Keratinocyte (primary cell): ENCODE measurements at regions not wholly inside any gene's neighbourhood (a gene's known extent, or its start where the extent isn't known, plus 50 kb on each side); places are given as distances from the start of the nearest gene placed in this dataset.

Experiments used
- DNase-seq: peaks from one replicate; pipeline ENCODE4 v3.0.0-alpha.2; 2011; ENCODE audit warnings: low read depth, missing footprints, low spot score
- FAIRE-seq: peaks from 2 replicates; lab custom pipeline; 2011; peaks lifted over from hg19 to GRCh38; lab: Jason Lieb, UNC
- H2AFZ ChIP-seq: 2 replicates; pipeline ENCODE4 v1.6.0; 2012; ENCODE audit warnings: low read length, control low read depth, inconsistent platforms; ENCODE audit not compliant: control insufficient read depth
- H3K27ac ChIP-seq: 2 replicates; pipeline ENCODE4 v1.5.1; 2011; ENCODE audit warnings: low read length; ENCODE audit not compliant: control insufficient read depth, insufficient read depth
- H3K27me3 ChIP-seq: 3 replicates; pipeline ENCODE4 v1.6.0; 2011; ENCODE audit warnings: low read length; ENCODE audit not compliant: control insufficient read depth, insufficient read depth; ENCODE audit errors: extremely low read depth
- H3K36me3 ChIP-seq, 2 experiments: 2 replicates in 1 of 2; 3 replicates in 1 of 2; pipeline ENCODE4 v1.5.1; 2011; ENCODE audit warnings: low read length in 2 of 2, mild to moderate bottlenecking in 1 of 2; ENCODE audit not compliant: control insufficient read depth in 2 of 2, insufficient read depth in 2 of 2; ENCODE audit errors: extremely low read depth in 1 of 2
- H3K4me1 ChIP-seq: 3 replicates; pipeline ENCODE4 v1.5.1; 2011; ENCODE audit warnings: low read length; ENCODE audit not compliant: control insufficient read depth, insufficient read depth; ENCODE audit errors: extremely low read depth
- H3K4me2 ChIP-seq: 3 replicates; pipeline ENCODE4 v1.6.0; 2011; ENCODE audit warnings: low read depth, low read length; ENCODE audit not compliant: control insufficient read depth, insufficient read depth; ENCODE audit errors: extremely low read depth
- H3K4me3 ChIP-seq, 3 experiments: fragments of 200-600 bp in 1 of 3; sonication (generic) in 1 of 3; 2 replicates in 2 of 3; 3 replicates in 1 of 3; pipeline ENCODE4 v1.5.1; 2011 to 2016; ENCODE audit warnings: low read length in 3 of 3, mild to moderate bottlenecking in 3 of 3, control low read depth in 2 of 3, inconsistent platforms in 1 of 3, low read depth in 1 of 3, mixed read lengths in 1 of 3, mixed run types in 1 of 3, moderate library complexity in 1 of 3; ENCODE audit not compliant: control insufficient read depth in 2 of 3, insufficient read depth in 2 of 3; ENCODE audit errors: extremely low read depth in 1 of 3
- H3K79me2 ChIP-seq: 2 replicates; pipeline ENCODE4 v1.6.0; 2012; ENCODE audit warnings: low read length; ENCODE audit not compliant: control insufficient read depth, insufficient read depth
- H3K9ac ChIP-seq: 3 replicates; pipeline ENCODE4 v1.6.0; 2011; ENCODE audit warnings: low read length; ENCODE audit not compliant: control insufficient read depth, insufficient read depth; ENCODE audit errors: extremely low read depth
- H3K9me1 ChIP-seq: 3 replicates; pipeline ENCODE4 v1.6.0; 2011; ENCODE audit warnings: low read length; ENCODE audit not compliant: control insufficient read depth, insufficient read depth; ENCODE audit errors: extremely low read depth
- H3K9me3 ChIP-seq: 2 replicates; pipeline ENCODE4 v1.5.1; 2012; ENCODE audit warnings: low read depth, low read length; ENCODE audit not compliant: control insufficient read depth
- H4K20me1 ChIP-seq: 3 replicates; pipeline ENCODE4 v1.6.0; 2011; ENCODE audit warnings: low read length; ENCODE audit not compliant: control insufficient read depth, insufficient read depth; ENCODE audit errors: extremely low read depth
- EZH2 ChIP-seq: IDR thresholded peaks from one replicate; pipeline ENCODE4 v1.6.1; 2012; ENCODE audit warnings: inconsistent platforms, mild to moderate bottlenecking, low read length, moderate library complexity
- dilution Hi-C: fragments of 300-500 bp; cut with MboI; formaldehyde crosslinking; loops from one replicate; pipeline ENCODE4 v1.7.0; 2020; ENCODE audit warnings: low sequenced_read_pairs; ENCODE audit not compliant: extremely low pct_ligation_motif_present
- TF ChIP-seq, protein P1 (sequence below), 3 experiments: IDR thresholded peaks in 1 of 3; conservative IDR thresholded peaks in 1 of 3; optimal IDR thresholded peaks in 1 of 3; 2 replicates in 2 of 3; 3 replicates in 1 of 3; pipeline versions ENCODE3 to v1.5.1; 2011; ENCODE audit warnings: low read length in 3 of 3, mild to moderate bottlenecking in 3 of 3, moderate library complexity in 2 of 3, control low read depth in 1 of 3, inconsistent platforms in 1 of 3; ENCODE audit not compliant: insufficient read depth in 2 of 3; ENCODE audit errors: extremely low read depth in 1 of 3

- no peak overlapping the region for H2AFZ ChIP-seq
- DNase-seq (no peak), FAIRE-seq (no peak)
- no peaks in the 10 kb centered on the region for H3K27me3 ChIP-seq
- dilution Hi-C loops, result no loop called here
- H3K9ac ChIP-seq, result no peak overlapping the region
- H3K9me3 ChIP-seq, result no peaks in the 10 kb centered on the region
- no peak overlapping the region for H3K27ac ChIP-seq
- no peaks in the 10 kb centered on the region for H3K9me1 ChIP-seq
- no peaks in the 10 kb centered on the region for H4K20me1 ChIP-seq
- TF ChIP-seq EZH2, result no peak
- TF ChIP-seq, protein P1, sequence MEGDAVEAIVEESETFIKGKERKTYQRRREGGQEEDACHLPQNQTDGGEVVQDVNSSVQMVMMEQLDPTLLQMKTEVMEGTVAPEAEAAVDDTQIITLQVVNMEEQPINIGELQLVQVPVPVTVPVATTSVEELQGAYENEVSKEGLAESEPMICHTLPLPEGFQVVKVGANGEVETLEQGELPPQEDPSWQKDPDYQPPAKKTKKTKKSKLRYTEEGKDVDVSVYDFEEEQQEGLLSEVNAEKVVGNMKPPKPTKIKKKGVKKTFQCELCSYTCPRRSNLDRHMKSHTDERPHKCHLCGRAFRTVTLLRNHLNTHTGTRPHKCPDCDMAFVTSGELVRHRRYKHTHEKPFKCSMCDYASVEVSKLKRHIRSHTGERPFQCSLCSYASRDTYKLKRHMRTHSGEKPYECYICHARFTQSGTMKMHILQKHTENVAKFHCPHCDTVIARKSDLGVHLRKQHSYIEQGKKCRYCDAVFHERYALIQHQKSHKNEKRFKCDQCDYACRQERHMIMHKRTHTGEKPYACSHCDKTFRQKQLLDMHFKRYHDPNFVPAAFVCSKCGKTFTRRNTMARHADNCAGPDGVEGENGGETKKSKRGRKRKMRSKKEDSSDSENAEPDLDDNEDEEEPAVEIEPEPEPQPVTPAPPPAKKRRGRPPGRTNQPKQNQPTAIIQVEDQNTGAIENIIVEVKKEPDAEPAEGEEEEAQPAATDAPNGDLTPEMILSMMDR (optimal IDR thresholded peaks at IDR 0.05 in 1 of 3, IDR thresholded peaks at IDR 0.05 in 1 of 3, conservative IDR thresholded peaks at IDR 0.05 in 1 of 3; ENCODE audit: extremely low read depth in 1 of 3, insufficient read depth in 2 of 3, low read length in 3 of 3), result no peak
- no peak overlapping the region for H3K4me3 ChIP-seq
- no peaks in the 10 kb centered on the region for H3K79me2 ChIP-seq
- H3K36me3 ChIP-seq, result no peaks in the 10 kb centered on the region
- H3K4me2 ChIP-seq, result no peak overlapping the region
- H3K4me1 ChIP-seq, result peaks cover 8% of the 10 kb centered on the region
These were observed 184.9 kb upstream of the LPP start for GRCh38 chr3:187968883-187969580.

GRCh38 chr3:187969581-187969950 is 184.4 kb upstream of the LPP start:
- no peak overlapping the region for H2AFZ ChIP-seq

More at GRCh38 chr3:187969581-187969950, 184.4 kb upstream of the LPP start:
- H3K9me3 ChIP-seq, result no peaks in the 10 kb centered on the region
- H3K27me3 ChIP-seq, result no peaks in the 10 kb centered on the region
- dilution Hi-C loops, result no loop called here
- no peaks in the 10 kb centered on the region for H3K36me3 ChIP-seq
- no peaks in the 10 kb centered on the region for H3K79me2 ChIP-seq
- TF ChIP-seq, protein P1 (optimal IDR thresholded peaks at IDR 0.05 in 1 of 3, IDR thresholded peaks at IDR 0.05 in 1 of 3, conservative IDR thresholded peaks at IDR 0.05 in 1 of 3; ENCODE audit: extremely low read depth in 1 of 3, insufficient read depth in 2 of 3, low read length in 3 of 3), result no peak
- TF ChIP-seq EZH2, result no peak
- no peaks in the 10 kb centered on the region for H3K9me1 ChIP-seq
- no peak overlapping the region for H3K9ac ChIP-seq
- no peaks in the 10 kb centered on the region for H4K20me1 ChIP-seq
- no peak overlapping the region for H3K4me2 ChIP-seq
- peaks cover 8% of the 10 kb centered on the region for H3K4me1 ChIP-seq
- DNase-seq, result no peak
- no peak overlapping the region for H3K27ac ChIP-seq
- FAIRE-seq, result no peak
- H3K4me3 ChIP-seq, result no peak overlapping the region
